Tibial nerve (tissue), 3 donors: ENCODE measurements at regions not wholly inside any gene's neighbourhood (a gene's known extent, or its start where the extent isn't known, plus 50 kb on each side); places are given as distances from the start of the nearest gene placed in this dataset.

Source experiments
- CTCF ChIP-seq, 5 experiments: fragments of 200-600 bp in 3 of 5; fragments of 450-650 bp in 2 of 5; sonication (generic) in 3 of 5; IDR thresholded peaks; one replicate each; pipeline ENCODE4 v1.5.1; 2016 to 2019; ENCODE audit warnings: antibody characterized with exemption in 5 of 5, mild to moderate bottlenecking in 3 of 5, moderate library complexity in 2 of 5
- POLR2A ChIP-seq, 2 donors: fragments of 450-650 bp; IDR thresholded peaks; one replicate each; pipeline ENCODE4 v1.6.1; 2017; ENCODE audit warnings: antibody characterized with exemption in 2 of 2, mild to moderate bottlenecking in 2 of 2, moderate library complexity in 2 of 2

DNA sequence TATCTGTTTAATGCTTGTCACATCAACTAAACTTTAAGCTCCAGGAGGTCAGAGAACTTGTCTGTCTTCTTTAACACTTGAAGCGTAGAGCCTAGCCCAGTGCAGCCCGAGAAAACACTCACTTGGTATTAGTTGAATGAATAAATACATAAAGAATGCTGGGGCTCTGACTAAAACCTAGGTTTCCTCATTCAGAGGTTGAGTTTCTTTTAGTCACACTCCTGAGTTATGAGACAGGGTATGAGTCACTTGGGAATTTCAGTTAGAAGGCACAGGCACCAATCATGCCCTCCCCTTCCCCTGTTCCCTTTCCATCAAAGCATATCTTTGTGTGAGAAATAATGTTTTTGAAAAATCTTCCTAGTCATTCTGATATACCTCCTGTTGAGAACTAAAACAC, 589.8 kb upstream of the DPPA4 start:
- TF ChIP-seq POLR2A (IDR thresholded peaks at IDR 0.05) = no peak
- no peak for TF ChIP-seq CTCF (IDR thresholded peaks at IDR 0.05)
